BLaER1 (cell line): ENCODE measurements at regions not wholly inside any gene's neighbourhood (a gene's known extent, or its start where the extent isn't known, plus 50 kb on each side); places are given as distances from the start of the nearest gene placed in this dataset.
"Not testable (repeated sequence)": the region's sequence is repeated elsewhere in the genome, so short reads cannot be mapped to it uniquely, and the experiment has no call there.

ENCODE experiments used
- H3K27ac ChIP-seq: shearing (Covaris generic); formaldehyde crosslinking; 2 replicates; pipeline ENCODE4 v1.8.1; 2022
- H3K27me3 ChIP-seq: shearing (Covaris generic); formaldehyde crosslinking; 2 replicates; pipeline ENCODE4 v1.8.1; 2022
- H3K36me3 ChIP-seq: shearing (Covaris generic); formaldehyde crosslinking; 2 replicates; pipeline ENCODE4 v1.8.1; 2022
- H3K4me1 ChIP-seq: shearing (Covaris generic); formaldehyde crosslinking; 2 replicates; pipeline ENCODE4 v1.8.1; 2022
- H3K4me2 ChIP-seq: shearing (Covaris generic); formaldehyde crosslinking; 2 replicates; pipeline ENCODE4 v1.8.1; 2022
- H3K4me3 ChIP-seq: shearing (Covaris generic); formaldehyde crosslinking; 2 replicates; pipeline ENCODE4 v1.8.1; 2022
- H3K9ac ChIP-seq: shearing (Covaris generic); formaldehyde crosslinking; 2 replicates; pipeline ENCODE4 v1.8.1; 2022
- H3K9me3 ChIP-seq: shearing (Covaris generic); formaldehyde crosslinking; 2 replicates; pipeline ENCODE4 v1.8.1; 2022
- H4K20me1 ChIP-seq: shearing (Covaris generic); formaldehyde crosslinking; 2 replicates; pipeline ENCODE4 v1.8.1; 2022
- Cebpa-rat ChIP-seq: shearing (Covaris generic); IDR thresholded peaks from 2 replicates; pipeline ENCODE4 v1.8.1; 2022

GRCh38 chr3:118618247-118619040, 416.2 kb downstream of the IGSF11 start:
- no peak overlapping the region for H3K4me3 ChIP-seq
- H3K36me3 ChIP-seq = no peaks in the 10 kb centered on the region
- no peak overlapping the region for H3K27ac ChIP-seq
- H3K9ac ChIP-seq = no peak overlapping the region
- no peaks in the 10 kb centered on the region for H4K20me1 ChIP-seq
- peak overlapping the region; percentile 38 for H3K4me2 ChIP-seq
- TF ChIP-seq Cebpa-rat = no peak
- peaks cover 15% of the 10 kb centered on the region for H3K4me1 ChIP-seq
- no peaks in the 10 kb centered on the region for H3K27me3 ChIP-seq
- no peaks in the 10 kb centered on the region for H3K9me3 ChIP-seq

- H3K27me3 ChIP-seq = no peaks in the 10 kb centered on the region
- no peak overlapping the region for H3K4me3 ChIP-seq
- no peaks in the 10 kb centered on the region for H3K36me3 ChIP-seq
- no peaks in the 10 kb centered on the region for H3K9me3 ChIP-seq
- no peaks in the 10 kb centered on the region for H4K20me1 ChIP-seq
- no peak for TF ChIP-seq Cebpa-rat
- no peak overlapping the region for H3K9ac ChIP-seq
- H3K4me2 ChIP-seq = no peak overlapping the region
- peaks cover 9% of the 10 kb centered on the region for H3K4me1 ChIP-seq
- no peak overlapping the region for H3K27ac ChIP-seq
Observed at GRCh38 chr3:118626453-118626852, 408.2 kb downstream of the IGSF11 start.

DNA sequence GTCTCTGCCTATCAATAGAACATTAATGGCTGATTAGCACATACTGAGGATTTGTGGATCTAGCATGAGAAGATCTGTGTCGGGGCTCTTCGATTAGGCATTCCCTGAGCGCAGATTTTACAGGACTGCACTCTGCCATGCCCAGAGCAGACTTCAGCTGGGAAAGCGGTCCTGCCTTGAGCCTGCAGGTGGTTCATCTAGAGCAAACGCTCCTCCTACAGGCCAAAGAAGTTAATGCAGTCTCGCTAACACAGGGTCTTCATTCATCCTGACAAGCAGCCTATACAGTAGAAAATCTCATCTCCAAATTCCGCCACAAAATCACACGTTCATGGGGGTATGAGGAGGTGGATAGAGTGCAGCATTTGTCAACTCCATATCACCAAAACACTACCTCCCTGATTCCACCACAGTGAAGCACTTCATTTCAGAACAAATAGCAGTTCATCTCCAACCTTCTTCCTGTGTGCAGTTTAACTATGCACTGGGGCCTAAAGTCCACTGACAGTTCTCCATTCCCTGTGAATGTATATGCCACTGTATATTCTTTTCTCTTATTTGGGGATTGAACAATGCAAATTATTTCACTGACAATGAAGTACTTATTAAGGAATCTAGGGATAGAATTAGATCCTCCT, 405.8 kb downstream of the IGSF11 start:
- H3K4me3 ChIP-seq = no peak overlapping the region
- no peaks in the 10 kb centered on the region for H3K36me3 ChIP-seq
- no peak overlapping the region for H3K27ac ChIP-seq
- TF ChIP-seq Cebpa-rat = no peak
- H3K4me1 ChIP-seq = peaks cover 15% of the 10 kb centered on the region
- no peak overlapping the region for H3K4me2 ChIP-seq
- H3K27me3 ChIP-seq = no peaks in the 10 kb centered on the region
- H3K9ac ChIP-seq = no peak overlapping the region
- H3K9me3 ChIP-seq = no peaks in the 10 kb centered on the region
- H4K20me1 ChIP-seq = no peaks in the 10 kb centered on the region

DNA sequence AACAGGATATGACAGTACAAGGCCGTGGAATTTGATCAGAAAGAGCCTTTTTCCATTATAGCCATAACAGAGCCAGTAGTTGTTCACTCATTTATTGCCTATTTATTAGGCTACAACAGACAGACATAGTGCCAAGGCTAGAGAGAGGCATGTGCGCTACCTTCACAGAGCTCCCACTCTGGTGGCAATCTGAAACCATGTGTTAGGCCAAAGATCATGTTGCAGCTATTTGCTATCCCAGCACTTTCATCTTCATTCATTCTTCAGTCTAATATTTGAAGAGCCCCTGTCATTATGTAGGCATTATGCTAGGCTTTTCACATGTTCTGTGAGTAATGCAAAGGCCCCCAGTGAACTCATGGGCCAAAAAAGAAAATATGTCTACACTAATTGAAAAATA, 404.8 kb downstream of the IGSF11 start:
- Histone ChIP-seq H3K36me3 (no peaks in the 10 kb centered on the region), H3K4me3 (no peak overlapping the region), H3K27me3 (no peaks in the 10 kb centered on the region), H3K4me1 (peaks cover 15% of the 10 kb centered on the region), H3K4me2 (0 out of 2 replicates have a peak overlapping the region, but pooled peaks have one; percentile 3), H4K20me1 (no peaks in the 10 kb centered on the region), H3K9me3 (no peaks in the 10 kb centered on the region), H3K9ac (no peak overlapping the region), H3K27ac (no peak overlapping the region)
- no peak for TF ChIP-seq Cebpa-rat

DNA sequence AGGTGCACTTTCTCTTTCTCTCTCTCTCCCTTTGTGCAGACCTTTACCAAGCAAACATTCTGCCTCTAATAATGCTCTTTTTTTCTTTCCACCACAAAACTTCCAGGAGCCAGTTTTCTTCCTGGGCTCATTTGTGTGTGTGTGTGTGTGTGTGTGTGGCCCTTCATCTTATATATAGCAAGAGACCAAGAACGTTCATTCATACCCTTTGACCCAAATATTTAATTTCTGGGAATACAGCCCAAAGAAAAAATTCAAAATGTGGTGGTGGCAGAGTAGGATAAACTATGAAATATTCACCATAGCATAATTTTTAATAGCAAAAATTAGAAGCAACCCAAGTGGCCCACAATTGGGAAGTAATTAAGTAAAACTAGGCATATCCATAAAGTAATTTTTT, 398.9 kb downstream of the IGSF11 start:
- Histone ChIP-seq H3K4me3 (no peak overlapping the region), H3K9ac (no peak overlapping the region), H4K20me1 (no peaks in the 10 kb centered on the region), H3K27ac (no peak overlapping the region), H3K27me3 (no peaks in the 10 kb centered on the region), H3K4me2 (no peak overlapping the region), H3K36me3 (no peaks in the 10 kb centered on the region), H3K9me3 (no peaks in the 10 kb centered on the region), H3K4me1 (peaks cover 6% of the 10 kb centered on the region; the same call in 1 of the 2 replicates)
- no peak for TF ChIP-seq Cebpa-rat

GRCh38 chr3:118636841-118637240, 397.8 kb downstream of the IGSF11 start:
- no peaks in the 10 kb centered on the region for H4K20me1 ChIP-seq
- H3K27me3 ChIP-seq = no peaks in the 10 kb centered on the region
- H3K27ac ChIP-seq = no peak overlapping the region
- H3K36me3 ChIP-seq = no peaks in the 10 kb centered on the region
- no peak overlapping the region for H3K9ac ChIP-seq
- no peak overlapping the region for H3K4me2 ChIP-seq
- no peak overlapping the region for H3K4me3 ChIP-seq
- TF ChIP-seq Cebpa-rat = no peak
- peaks cover 12% of the 10 kb centered on the region; the same call in 1 of the 2 replicates for H3K4me1 ChIP-seq
- no peaks in the 10 kb centered on the region for H3K9me3 ChIP-seq

- no peak overlapping the region for H3K4me2 ChIP-seq
- no peaks in the 10 kb centered on the region for H3K27me3 ChIP-seq
- no peak overlapping the region for H3K27ac ChIP-seq
- no peak overlapping the region for H3K9ac ChIP-seq
- no peak overlapping the region for H3K4me3 ChIP-seq
- H3K4me1 ChIP-seq = peaks cover 12% of the 10 kb centered on the region; the same call in 1 of the 2 replicates
- no peaks in the 10 kb centered on the region for H3K36me3 ChIP-seq
- no peaks in the 10 kb centered on the region for H3K9me3 ChIP-seq
- H4K20me1 ChIP-seq = no peaks in the 10 kb centered on the region
- TF ChIP-seq Cebpa-rat = no peak
Observed at GRCh38 chr3:118637846-118638245, 396.8 kb downstream of the IGSF11 start.

DNA sequence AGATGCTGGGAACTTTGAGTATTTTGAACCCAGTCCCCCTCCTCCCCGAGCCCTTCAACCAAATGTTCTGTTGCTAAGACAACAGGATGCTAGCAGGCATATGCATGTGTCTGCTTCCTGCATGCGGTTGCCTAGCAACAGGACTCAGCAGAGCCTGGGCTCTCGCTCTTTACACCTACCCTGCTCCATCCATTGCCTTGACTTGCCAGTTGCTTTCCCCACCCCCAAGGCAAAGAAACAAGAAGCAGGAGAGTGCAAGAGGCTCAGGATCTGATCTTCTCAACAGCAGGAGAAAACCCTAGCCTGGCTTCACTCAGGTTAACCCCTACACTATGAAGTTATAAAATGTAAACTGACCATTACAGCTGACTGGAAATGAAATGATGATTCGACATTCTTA, 393.0 kb downstream of the IGSF11 start:
- no peak overlapping the region for H3K4me2 ChIP-seq
- H3K4me1 ChIP-seq = 0 out of 2 replicates have a peak, but pooled peaks cover 6% of the 10 kb centered on the region
- no peaks in the 10 kb centered on the region for H3K27me3 ChIP-seq
- no peaks in the 10 kb centered on the region for H4K20me1 ChIP-seq
- no peak for TF ChIP-seq Cebpa-rat
- no peak overlapping the region for H3K9ac ChIP-seq
- H3K9me3 ChIP-seq = no peaks in the 10 kb centered on the region
- no peaks in the 10 kb centered on the region for H3K36me3 ChIP-seq
- no peak overlapping the region for H3K27ac ChIP-seq
- no peak overlapping the region for H3K4me3 ChIP-seq

DNA sequence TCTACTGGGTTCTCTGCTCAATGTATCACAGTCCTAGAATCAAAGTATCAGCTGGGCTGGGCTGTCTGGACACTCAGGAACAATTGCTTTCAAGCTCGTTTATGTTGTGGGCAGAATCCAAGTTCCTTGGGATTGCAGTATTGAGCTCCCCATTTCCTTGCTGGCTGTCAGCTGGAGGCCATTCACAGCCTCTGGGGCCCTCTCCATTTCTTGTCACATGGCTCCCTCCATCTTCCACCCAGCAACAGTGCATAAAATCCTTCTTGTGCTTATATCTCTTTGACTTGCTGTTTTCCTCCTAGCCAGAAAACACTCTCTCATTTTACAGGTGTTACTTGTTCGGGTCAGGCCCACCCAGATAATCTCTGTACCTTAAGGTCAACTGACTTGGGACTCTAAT, 363.5 kb downstream of the IGSF11 start:
- no peaks in the 10 kb centered on the region for H3K4me1 ChIP-seq

GRCh38 chr3:118675305-118675704, 359.3 kb downstream of the IGSF11 start:
- Histone ChIP-seq H3K27ac (no peak overlapping the region), H3K9me3 (no peaks in the 10 kb centered on the region), H4K20me1 (no peaks in the 10 kb centered on the region), H3K27me3 (no peaks in the 10 kb centered on the region), H3K4me2 (no peak overlapping the region), H3K36me3 (no peaks in the 10 kb centered on the region), H3K4me1 (no peaks in the 10 kb centered on the region), H3K4me3 (no peak overlapping the region), H3K9ac (no peak overlapping the region)
- no peak for TF ChIP-seq Cebpa-rat

More for the DNA sequence above, 363.5 kb downstream of the IGSF11 start:
- Histone ChIP-seq H3K4me2 (no peak overlapping the region), H3K36me3 (no peaks in the 10 kb centered on the region), H3K9me3 (no peaks in the 10 kb centered on the region), H3K27ac (no peak overlapping the region), H3K4me3 (no peak overlapping the region), H3K27me3 (no peaks in the 10 kb centered on the region), H4K20me1 (no peaks in the 10 kb centered on the region), H3K9ac (no peak overlapping the region)
- TF ChIP-seq Cebpa-rat = no peak

GRCh38 chr3:118678663-118679062, 356.0 kb downstream of the IGSF11 start:
- H3K4me1 ChIP-seq, H3K4me3 ChIP-seq, H3K9ac ChIP-seq, H3K27ac ChIP-seq, H4K20me1 ChIP-seq, H3K4me2 ChIP-seq, H3K9me3 ChIP-seq, H3K27me3 ChIP-seq, H3K36me3 ChIP-seq: not testable (repeated sequence)
